ENCODE measurements at regions not wholly inside any gene's neighbourhood (a gene's known extent, or its start where the extent isn't known, plus 50 kb on each side); places are given as distances from the start of the nearest gene placed in this dataset.
A peak's percentile ranks its signal among the peaks of the same experiment; 100 is the strongest.
"Not testable (repeated sequence)": the region's sequence is repeated elsewhere in the genome, so short reads cannot be mapped to it uniquely, and the experiment has no call there.

DNA sequence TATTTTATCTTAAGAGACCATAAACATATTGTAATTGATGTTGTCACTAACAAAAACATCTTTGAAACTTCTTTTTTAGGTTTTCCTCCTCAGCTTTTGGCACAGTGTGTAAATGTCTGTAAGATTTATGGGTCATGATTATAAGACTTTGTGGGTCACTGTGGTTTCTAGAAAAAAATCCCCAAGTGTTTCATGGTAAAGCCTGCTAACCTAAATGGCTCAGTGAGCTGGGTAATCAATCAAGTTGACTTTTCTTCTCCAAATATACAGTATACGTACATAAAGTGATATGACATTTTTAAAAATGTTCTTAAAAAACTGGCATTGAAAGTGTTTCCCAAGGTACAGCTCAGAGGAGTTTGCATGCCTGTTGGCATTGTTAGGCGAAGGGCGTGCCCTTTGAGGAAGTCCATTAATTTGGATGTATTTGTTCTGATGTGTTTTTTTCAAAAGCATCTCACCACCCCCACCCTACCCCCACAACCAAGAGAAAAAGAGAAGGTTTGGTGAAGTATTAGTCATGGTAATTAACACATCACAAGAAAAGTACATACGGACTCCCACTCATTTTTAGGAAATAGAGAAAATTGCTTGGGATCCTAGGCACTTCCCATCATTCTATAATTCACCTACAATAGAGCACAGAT lies 385.4 kb upstream of the LRRC3B start:
- no peaks in the 10 kb centered on the region for H3K9me3 ChIP-seq (ENCODE audit: low read length)
- H3K4me2 ChIP-seq (ENCODE audit: low read length) = no peak overlapping the region
- H3K9me2 ChIP-seq (ENCODE audit: insufficient read depth, low read length) = no peaks in the 10 kb centered on the region
- no peaks in the 10 kb centered on the region for H3K36me3 ChIP-seq (ENCODE audit: insufficient read depth, low read length)
- H3K79me2 ChIP-seq (replicated peaks; ENCODE audit: insufficient read depth, low read length) = no peaks in the 10 kb centered on the region
- H3K27me3 ChIP-seq (ENCODE audit: insufficient read depth, low read depth, low read length) = no peaks in the 10 kb centered on the region
- H3K27ac ChIP-seq (ENCODE audit: low read length) = no peak overlapping the region
- no peak overlapping the region for H3K4me3 ChIP-seq (ENCODE audit: low read length)
- TF ChIP-seq SMC3 (conservative IDR thresholded peaks at IDR 0.05; ENCODE audit: poor library complexity) (no peak), TAF1 (IDR thresholded peaks at IDR 0.05; ENCODE audit: low read depth) (no peak)
- no peaks in the 10 kb centered on the region for H3F3A ChIP-seq (ENCODE audit: insufficient read depth, low read length, poor library complexity, severe bottlenecking)
- H2AFZ ChIP-seq (ENCODE audit: low read depth, low read length) = no peak overlapping the region
- H4K20me1 ChIP-seq (ENCODE audit: insufficient read depth) = no peaks in the 10 kb centered on the region
- no peak overlapping the region for H3K9ac ChIP-seq (ENCODE audit: low read length)

DNA sequence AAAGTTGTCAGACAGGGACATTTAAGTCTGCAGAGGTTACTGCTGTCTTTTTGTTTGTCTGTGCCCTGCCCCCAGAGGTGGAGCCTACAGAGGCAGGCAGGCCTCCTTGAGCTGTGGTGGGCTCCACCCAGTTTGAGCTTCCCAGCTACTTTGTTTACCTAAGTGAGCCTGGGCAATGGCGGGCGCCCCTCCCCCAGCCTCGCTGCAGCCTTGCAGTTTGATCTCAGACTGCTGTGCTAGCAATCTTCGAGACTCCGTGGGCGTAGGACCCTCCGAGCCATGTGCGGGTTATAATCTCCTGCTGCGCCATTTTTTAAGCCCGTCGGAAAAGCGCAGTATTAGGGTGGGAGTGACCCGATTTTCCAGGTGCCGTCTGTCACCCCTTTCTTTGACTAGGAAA lies 378.0 kb upstream of the LRRC3B start:
- H3K27ac ChIP-seq (ENCODE audit: low read length) = peak overlapping the region; percentile 24
- H3F3A ChIP-seq (ENCODE audit: insufficient read depth, low read length, poor library complexity, severe bottlenecking); H3K27me3 ChIP-seq (ENCODE audit: insufficient read depth, low read depth, low read length); H3K4me3 ChIP-seq (ENCODE audit: low read length); H3K9me2 ChIP-seq (ENCODE audit: insufficient read depth, low read length); H3K9ac ChIP-seq (ENCODE audit: low read length); H4K20me1 ChIP-seq (ENCODE audit: insufficient read depth); H3K36me3 ChIP-seq (ENCODE audit: insufficient read depth, low read length); H3K79me2 ChIP-seq (replicated peaks; ENCODE audit: insufficient read depth, low read length); H3K4me2 ChIP-seq (ENCODE audit: low read length); H3K9me3 ChIP-seq (ENCODE audit: low read length); H2AFZ ChIP-seq (ENCODE audit: low read depth, low read length): not testable (repeated sequence)

DNA sequence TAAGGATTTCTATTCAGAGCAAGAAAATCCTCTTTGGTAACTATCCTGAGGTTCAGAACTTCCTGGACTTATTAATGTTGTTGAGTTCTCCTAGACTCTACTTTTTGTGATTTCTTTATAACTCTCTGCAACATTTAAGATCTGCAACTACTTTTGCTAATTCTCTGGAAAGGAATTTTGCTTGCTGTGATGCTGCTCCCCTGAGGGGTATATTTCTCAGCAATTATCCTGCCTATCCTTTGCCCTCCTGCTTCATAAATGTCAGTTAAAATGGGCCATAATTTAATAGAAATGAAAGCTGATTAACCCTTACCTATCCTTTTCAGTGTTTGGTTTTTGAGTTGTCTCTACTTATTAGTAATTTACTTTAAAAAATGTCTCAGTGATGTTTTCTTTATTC lies 377.3 kb upstream of the LRRC3B start:
- Histone ChIP-seq H3K9ac (ENCODE audit: low read length) (no peak overlapping the region), H3K4me2 (ENCODE audit: low read length) (no peak overlapping the region), H4K20me1 (ENCODE audit: insufficient read depth) (no peaks in the 10 kb centered on the region), H3K27ac (ENCODE audit: low read length) (peak overlapping the region; percentile 42), H3K4me3 (ENCODE audit: low read length) (no peak overlapping the region), H3K9me3 (ENCODE audit: low read length) (no peaks in the 10 kb centered on the region), H2AFZ (ENCODE audit: low read depth, low read length) (no peak overlapping the region), H3K27me3 (ENCODE audit: insufficient read depth, low read depth, low read length) (no peaks in the 10 kb centered on the region), H3K36me3 (ENCODE audit: insufficient read depth, low read length) (no peaks in the 10 kb centered on the region), H3K9me2 (ENCODE audit: insufficient read depth, low read length) (no peaks in the 10 kb centered on the region), H3K79me2 (replicated peaks; ENCODE audit: insufficient read depth, low read length) (no peaks in the 10 kb centered on the region), H3F3A (ENCODE audit: insufficient read depth, low read length, poor library complexity, severe bottlenecking) (no peaks in the 10 kb centered on the region)
- no peak for TF ChIP-seq EP300 (conservative IDR thresholded peaks at IDR 0.05; ENCODE audit: poor library complexity, severe bottlenecking)
- TF ChIP-seq POLR2AphosphoS5 (IDR thresholded peaks at IDR 0.05) = no peak
- TF ChIP-seq TAF1 (IDR thresholded peaks at IDR 0.05; ENCODE audit: low read depth) = no peak
- TF ChIP-seq EZH2 (IDR thresholded peaks at IDR 0.05; ENCODE audit: borderline replicate concordance, insufficient read depth, low read length, poor library complexity, severe bottlenecking) = no peak
- TF ChIP-seq, protein P1, sequence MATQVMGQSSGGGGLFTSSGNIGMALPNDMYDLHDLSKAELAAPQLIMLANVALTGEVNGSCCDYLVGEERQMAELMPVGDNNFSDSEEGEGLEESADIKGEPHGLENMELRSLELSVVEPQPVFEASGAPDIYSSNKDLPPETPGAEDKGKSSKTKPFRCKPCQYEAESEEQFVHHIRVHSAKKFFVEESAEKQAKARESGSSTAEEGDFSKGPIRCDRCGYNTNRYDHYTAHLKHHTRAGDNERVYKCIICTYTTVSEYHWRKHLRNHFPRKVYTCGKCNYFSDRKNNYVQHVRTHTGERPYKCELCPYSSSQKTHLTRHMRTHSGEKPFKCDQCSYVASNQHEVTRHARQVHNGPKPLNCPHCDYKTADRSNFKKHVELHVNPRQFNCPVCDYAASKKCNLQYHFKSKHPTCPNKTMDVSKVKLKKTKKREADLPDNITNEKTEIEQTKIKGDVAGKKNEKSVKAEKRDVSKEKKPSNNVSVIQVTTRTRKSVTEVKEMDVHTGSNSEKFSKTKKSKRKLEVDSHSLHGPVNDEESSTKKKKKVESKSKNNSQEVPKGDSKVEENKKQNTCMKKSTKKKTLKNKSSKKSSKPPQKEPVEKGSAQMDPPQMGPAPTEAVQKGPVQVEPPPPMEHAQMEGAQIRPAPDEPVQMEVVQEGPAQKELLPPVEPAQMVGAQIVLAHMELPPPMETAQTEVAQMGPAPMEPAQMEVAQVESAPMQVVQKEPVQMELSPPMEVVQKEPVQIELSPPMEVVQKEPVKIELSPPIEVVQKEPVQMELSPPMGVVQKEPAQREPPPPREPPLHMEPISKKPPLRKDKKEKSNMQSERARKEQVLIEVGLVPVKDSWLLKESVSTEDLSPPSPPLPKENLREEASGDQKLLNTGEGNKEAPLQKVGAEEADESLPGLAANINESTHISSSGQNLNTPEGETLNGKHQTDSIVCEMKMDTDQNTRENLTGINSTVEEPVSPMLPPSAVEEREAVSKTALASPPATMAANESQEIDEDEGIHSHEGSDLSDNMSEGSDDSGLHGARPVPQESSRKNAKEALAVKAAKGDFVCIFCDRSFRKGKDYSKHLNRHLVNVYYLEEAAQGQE (IDR thresholded peaks at IDR 0.05; ENCODE audit: borderline replicate concordance) = no peak

DNA sequence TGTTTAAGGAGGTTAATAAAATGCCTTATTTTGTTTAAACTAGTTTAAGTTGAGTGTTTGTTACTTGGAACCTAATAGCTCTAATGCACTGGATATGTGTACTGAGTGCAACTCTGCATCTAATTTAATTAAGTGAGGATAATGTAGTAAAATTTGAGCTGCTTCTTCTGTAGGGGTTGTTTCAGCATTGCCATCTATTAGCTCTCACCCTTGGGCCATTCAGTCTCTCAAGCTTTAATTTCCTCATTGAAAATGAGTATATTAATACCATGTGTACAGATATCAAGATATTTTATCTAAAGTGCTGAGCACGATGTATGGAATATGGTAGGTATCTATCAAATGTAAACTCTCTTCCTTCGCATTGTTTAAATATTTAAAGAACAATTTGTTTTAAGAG lies 375.7 kb upstream of the LRRC3B start:
- no peak for TF ChIP-seq TAF1 (IDR thresholded peaks at IDR 0.05; ENCODE audit: low read depth)
- no peak for TF ChIP-seq POLR2AphosphoS5 (IDR thresholded peaks at IDR 0.05)
- no peak for TF ChIP-seq EZH2 (IDR thresholded peaks at IDR 0.05; ENCODE audit: borderline replicate concordance, insufficient read depth, low read length, poor library complexity, severe bottlenecking)
- TF ChIP-seq EP300 (conservative IDR thresholded peaks at IDR 0.05; ENCODE audit: poor library complexity, severe bottlenecking) = no peak
- Histone ChIP-seq H3K9me3 (ENCODE audit: low read length) (no peaks in the 10 kb centered on the region), H2AFZ (ENCODE audit: low read depth, low read length) (no peak overlapping the region), H3K9me2 (ENCODE audit: insufficient read depth, low read length) (no peaks in the 10 kb centered on the region), H3K9ac (ENCODE audit: low read length) (no peak overlapping the region), H3K4me2 (ENCODE audit: low read length) (no peak overlapping the region), H3K27me3 (ENCODE audit: insufficient read depth, low read depth, low read length) (no peaks in the 10 kb centered on the region), H3K79me2 (replicated peaks; ENCODE audit: insufficient read depth, low read length) (no peaks in the 10 kb centered on the region), H3F3A (ENCODE audit: insufficient read depth, low read length, poor library complexity, severe bottlenecking) (no peaks in the 10 kb centered on the region), H3K4me3 (ENCODE audit: low read length) (no peak overlapping the region), H3K27ac (ENCODE audit: low read length) (no peak overlapping the region), H3K36me3 (ENCODE audit: insufficient read depth, low read length) (no peaks in the 10 kb centered on the region), H4K20me1 (ENCODE audit: insufficient read depth) (no peaks in the 10 kb centered on the region)

Measured in neural cell (in vitro differentiated cells).